Peyer's patch (tissue), 4 donors: ENCODE measurements at regions not wholly inside any gene's neighbourhood (a gene's known extent, or its start where the extent isn't known, plus 50 kb on each side); places are given as distances from the start of the nearest gene placed in this dataset.

Experiments used
- CTCF ChIP-seq, 6 experiments: fragments of 450-650 bp in 4 of 6; fragments of 200-600 bp in 2 of 6; sonication (generic) in 1 of 6; IDR thresholded peaks; one replicate each; pipeline ENCODE4 v1.5.1; 2017 to 2019; ENCODE audit warnings: antibody characterized with exemption in 6 of 6, mild to moderate bottlenecking in 3 of 6, moderate library complexity in 1 of 6
- POLR2A ChIP-seq, 2 donors: fragments of 450-650 bp; IDR thresholded peaks; one replicate each; pipeline ENCODE4 v1.5.1; 2017; ENCODE audit warnings: antibody characterized with exemption in 2 of 2, mild to moderate bottlenecking in 2 of 2, moderate library complexity in 2 of 2

- TF ChIP-seq CTCF (IDR thresholded peaks at IDR 0.05): no peak
- TF ChIP-seq POLR2A (IDR thresholded peaks at IDR 0.05): no peak
These were observed 55.2 kb upstream of the RANBP3L start for GRCh38 chr5:36356915-36357314.
